ENCODE measurements at regions not wholly inside any gene's neighbourhood (a gene's known extent, or its start where the extent isn't known, plus 50 kb on each side); places are given as distances from the start of the nearest gene placed in this dataset.
A peak's percentile ranks its signal among the peaks of the same experiment; 100 is the strongest.

- H3K4me3 ChIP-seq (ENCODE audit: low read depth, poor library complexity, severe bottlenecking), result no peak overlapping the region
- TF ChIP-seq POLR2A (IDR thresholded peaks at IDR 0.05), result no peak
- TF ChIP-seq, protein P1, sequence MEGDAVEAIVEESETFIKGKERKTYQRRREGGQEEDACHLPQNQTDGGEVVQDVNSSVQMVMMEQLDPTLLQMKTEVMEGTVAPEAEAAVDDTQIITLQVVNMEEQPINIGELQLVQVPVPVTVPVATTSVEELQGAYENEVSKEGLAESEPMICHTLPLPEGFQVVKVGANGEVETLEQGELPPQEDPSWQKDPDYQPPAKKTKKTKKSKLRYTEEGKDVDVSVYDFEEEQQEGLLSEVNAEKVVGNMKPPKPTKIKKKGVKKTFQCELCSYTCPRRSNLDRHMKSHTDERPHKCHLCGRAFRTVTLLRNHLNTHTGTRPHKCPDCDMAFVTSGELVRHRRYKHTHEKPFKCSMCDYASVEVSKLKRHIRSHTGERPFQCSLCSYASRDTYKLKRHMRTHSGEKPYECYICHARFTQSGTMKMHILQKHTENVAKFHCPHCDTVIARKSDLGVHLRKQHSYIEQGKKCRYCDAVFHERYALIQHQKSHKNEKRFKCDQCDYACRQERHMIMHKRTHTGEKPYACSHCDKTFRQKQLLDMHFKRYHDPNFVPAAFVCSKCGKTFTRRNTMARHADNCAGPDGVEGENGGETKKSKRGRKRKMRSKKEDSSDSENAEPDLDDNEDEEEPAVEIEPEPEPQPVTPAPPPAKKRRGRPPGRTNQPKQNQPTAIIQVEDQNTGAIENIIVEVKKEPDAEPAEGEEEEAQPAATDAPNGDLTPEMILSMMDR (IDR thresholded peaks at IDR 0.05), result no peak
- no peak for DNase-seq (ENCODE audit: low spot score in 2 of 2)
- intact Hi-C loops (cut with DNase I; ENCODE audit: low total_unique reads), result no loop called here
Observed at GRCh38 chr1:203419558-203419957, 56.0 kb upstream of the PRELP start.

- no peak for DNase-seq (ENCODE audit: low spot score in 2 of 2)
- H3K4me3 ChIP-seq (ENCODE audit: low read depth, poor library complexity, severe bottlenecking), result no peak overlapping the region
- WGBS, 2 donors, result 90 to 100% methylated on average over 1 of the region's 1 CpG
- intact Hi-C loops (cut with DNase I; ENCODE audit: low total_unique reads), result no loop called here
- no peak for TF ChIP-seq POLR2A (IDR thresholded peaks at IDR 0.05)
- TF ChIP-seq, protein P1 (IDR thresholded peaks at IDR 0.05), result no peak
Observed at GRCh38 chr1:203420263-203420662, 55.3 kb upstream of the PRELP start.

- no peak for TF ChIP-seq POLR2A (IDR thresholded peaks at IDR 0.05)
- TF ChIP-seq, protein P1 (IDR thresholded peaks at IDR 0.05), result no peak
- intact Hi-C loops (cut with DNase I; ENCODE audit: low total_unique reads), result no loop called here
- no peak for DNase-seq (ENCODE audit: low spot score in 2 of 2)
- no peak overlapping the region for H3K4me3 ChIP-seq (ENCODE audit: low read depth, poor library complexity, severe bottlenecking)
Observed at GRCh38 chr1:203421246-203421645, 54.4 kb upstream of the PRELP start.

DNA sequence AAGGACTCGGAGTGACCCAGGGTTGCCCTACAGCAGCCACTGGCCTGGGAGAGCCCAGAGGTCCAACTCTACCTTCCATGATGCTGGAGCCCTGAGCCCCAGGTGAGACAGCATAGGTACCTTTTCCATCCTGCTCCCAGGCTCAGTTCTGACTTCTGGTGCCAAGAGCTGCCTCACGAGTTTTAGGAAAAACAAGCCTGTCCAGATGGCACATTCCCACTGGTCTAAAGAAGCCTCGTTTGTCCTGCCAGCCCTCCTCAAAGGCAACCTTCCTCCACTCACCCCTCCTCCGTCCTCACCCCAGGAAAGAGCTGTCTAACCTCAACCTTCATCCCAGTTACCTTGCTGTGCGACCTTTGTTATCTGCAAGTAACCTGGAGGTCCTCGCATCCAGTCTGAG lies 53.5 kb upstream of the PRELP start:
- DNase-seq (ENCODE audit: low spot score in 2 of 2), result no peak
- intact Hi-C loops (cut with DNase I; ENCODE audit: low total_unique reads), result no loop called here
- H3K4me3 ChIP-seq (ENCODE audit: low read depth, poor library complexity, severe bottlenecking), result no peak overlapping the region
- 85 to 86% methylated on average over 6 of the region's 6 CpGs for WGBS, 2 donors
- TF ChIP-seq, protein P1 (IDR thresholded peaks at IDR 0.05), result no peak
- TF ChIP-seq POLR2A (IDR thresholded peaks at IDR 0.05), result no peak

GRCh38 chr1:203422656-203423055 lies 53.0 kb upstream of the PRELP start:
- no peak for TF ChIP-seq POLR2A (IDR thresholded peaks at IDR 0.05)
- TF ChIP-seq, protein P1 (IDR thresholded peaks at IDR 0.05), result no peak
- DNase-seq (ENCODE audit: low spot score in 2 of 2), result no peak
- H3K4me3 ChIP-seq (ENCODE audit: low read depth, poor library complexity, severe bottlenecking), result no peak overlapping the region
- intact Hi-C loops (cut with DNase I; ENCODE audit: low total_unique reads), result no loop called here
- 79 to 82% methylated on average over 2 of the region's 2 CpGs for WGBS, 2 donors

- 70 to 86% methylated on average over 3 of the region's 3 CpGs for WGBS, 2 donors
- TF ChIP-seq POLR2A (IDR thresholded peaks at IDR 0.05), result no peak
- TF ChIP-seq, protein P1 (IDR thresholded peaks at IDR 0.05), result no peak
- peak in 1 of 2 donors; percentile 28 for DNase-seq (ENCODE audit: low spot score in 2 of 2)
- intact Hi-C loops (cut with DNase I; ENCODE audit: low total_unique reads), result no loop called here
- H3K4me3 ChIP-seq (ENCODE audit: low read depth, poor library complexity, severe bottlenecking), result no peak overlapping the region
Observed at GRCh38 chr1:203424285-203424684, 51.3 kb upstream of the PRELP start.
